Erythroblast (primary cell): ENCODE measurements at regions not wholly inside any gene's neighbourhood (a gene's known extent, or its start where the extent isn't known, plus 50 kb on each side); places are given as distances from the start of the nearest gene placed in this dataset.

Experiments used
- GATA1 ChIP-seq: IDR thresholded peaks from 2 replicates; pipeline ENCODE4 v1.6.1; 2011; ENCODE audit warnings: low read depth, mild to moderate bottlenecking, control low read depth, low read length, moderate library complexity
- POLR2A ChIP-seq: IDR thresholded peaks from 2 replicates; pipeline ENCODE4 v1.6.1; 2011; ENCODE audit warnings: mild to moderate bottlenecking, low read length

DNA sequence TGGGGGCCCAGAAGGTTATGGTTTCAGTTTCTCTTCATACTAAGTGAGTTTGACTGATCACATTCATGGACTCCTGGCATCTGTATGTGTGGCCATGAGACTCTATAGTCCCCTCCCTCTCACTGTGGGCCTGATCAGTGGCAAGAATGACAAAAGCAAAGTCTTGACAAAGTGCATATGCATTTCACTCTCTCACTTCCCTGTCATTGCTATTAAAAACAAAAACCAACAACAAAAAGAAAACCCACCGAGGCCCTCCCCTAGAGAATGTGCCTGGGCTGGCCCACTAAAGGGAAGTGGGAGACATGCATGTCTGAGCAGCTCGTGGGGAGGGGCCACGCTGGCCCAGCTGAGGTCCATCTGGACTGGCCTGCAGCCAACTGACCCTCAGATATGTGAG is 600.1 kb upstream of the RAB6C start:
- TF ChIP-seq POLR2A, result no peak
- no peak for TF ChIP-seq GATA1
